IMR-90 (cell line): ENCODE measurements at regions not wholly inside any gene's neighbourhood (a gene's known extent, or its start where the extent isn't known, plus 50 kb on each side); places are given as distances from the start of the nearest gene placed in this dataset.

Experiments used
- ATAC-seq: fragments of 200-7000 bp; cut with Tn5 transposase; 2 replicates; pipeline ENCODE4 v1.9.1; 2020; ENCODE audit warnings: low read depth, mild to moderate bottlenecking, moderate library complexity
- BruUV-seq: library from RNA; stranded (reverse); fragments of 400-500 nt; replicated peaks from 2 replicates; lab custom pipeline; 2021; lab: Mats Ljungman, UMichigan
- CTCF ChIA-PET: fragments of 300-600 bp; formaldehyde crosslinking; extraction: SDS; loops from one replicate; lab custom pipeline; 2021; ENCODE audit warnings: antibody characterized with exemption; lab: Yijun Ruan, JAX
- POLR2A ChIA-PET: fragments of 300-600 bp; sonication (Branson Sonifier 250); formaldehyde crosslinking; loops from one replicate; lab custom pipeline; 2022; ENCODE audit warnings: antibody characterized with exemption; ENCODE audit not compliant: unreplicated experiment; lab: Charles Lee
- DNase-seq: peaks from one replicate; pipeline ENCODE4 v3.0.0; 2013
- H2AFZ ChIP-seq: replicated peaks from 2 replicates; pipeline ENCODE3; 2013; ENCODE audit warnings: low read length, mild to moderate bottlenecking; ENCODE audit not compliant: poor library complexity
- H2AK5ac ChIP-seq: 2 replicates; pipeline ENCODE4 v1.6.1; 2013; ENCODE audit warnings: low read depth, low read length, inconsistent platforms
- H2AK9ac ChIP-seq: replicated peaks from 2 replicates; pipeline ENCODE3; 2013; ENCODE audit warnings: mild to moderate bottlenecking, low read depth, low read length, moderate library complexity; ENCODE audit not compliant: poor library complexity
- H2BK120ac ChIP-seq: 2 replicates; pipeline ENCODE4 v1.6.1; 2013; ENCODE audit warnings: low read depth, low read length, inconsistent platforms
- H2BK15ac ChIP-seq: 3 replicates; pipeline ENCODE4 v1.6.1; 2013; ENCODE audit warnings: low read depth, low read length, inconsistent platforms
- H2BK20ac ChIP-seq: 2 replicates; pipeline ENCODE4 v1.6.1; 2013; ENCODE audit warnings: low read depth, mild to moderate bottlenecking, inconsistent platforms, low read length, moderate library complexity
- H2BK5ac ChIP-seq: 2 replicates; pipeline ENCODE4 v1.6.1; 2013; ENCODE audit warnings: mild to moderate bottlenecking, low read depth, low read length, inconsistent platforms; ENCODE audit not compliant: poor library complexity, severe bottlenecking
- H3K14ac ChIP-seq: replicated peaks from 2 replicates; pipeline ENCODE4 v1.6.1; 2013; ENCODE audit warnings: low read depth, low read length, inconsistent platforms
- H3K18ac ChIP-seq: 2 replicates; pipeline ENCODE4 v1.6.1; 2013; ENCODE audit warnings: low read depth, low read length, control low read depth
- H3K23ac ChIP-seq: 2 replicates; pipeline ENCODE4 v1.6.1; 2013; ENCODE audit warnings: low read depth, low read length, inconsistent platforms
- H3K27ac ChIP-seq: 2 replicates; pipeline ENCODE4 v1.5.1; 2013; ENCODE audit warnings: mild to moderate bottlenecking, control low read depth, low read length; ENCODE audit not compliant: insufficient read depth
- H3K27me3 ChIP-seq: 2 replicates; pipeline ENCODE4 v1.6.1; 2013; ENCODE audit warnings: low read length; ENCODE audit not compliant: control insufficient read depth, insufficient read depth
- H3K36me3 ChIP-seq: 2 replicates; pipeline ENCODE4 v1.6.1; 2013; ENCODE audit warnings: low read length, mixed read lengths; ENCODE audit not compliant: control insufficient read depth, insufficient read depth
- H3K4ac ChIP-seq: 2 replicates; pipeline ENCODE4 v1.6.1; 2013; ENCODE audit warnings: low read depth, low read length, inconsistent platforms
- H3K4me1 ChIP-seq: 2 replicates; pipeline ENCODE4 v1.6.1; 2013; ENCODE audit warnings: low read length, mixed read lengths; ENCODE audit not compliant: control insufficient read depth, insufficient read depth
- H3K4me2 ChIP-seq: 2 replicates; pipeline ENCODE4 v1.6.1; 2013; ENCODE audit warnings: low read depth, mild to moderate bottlenecking, control low read depth, low read length, moderate library complexity
- H3K4me3 ChIP-seq: 2 replicates; pipeline ENCODE4 v1.5.1; 2013; ENCODE audit warnings: low read depth, mild to moderate bottlenecking, control low read depth, low read length, moderate library complexity; ENCODE audit not compliant: insufficient read depth
- H3K56ac ChIP-seq: 2 replicates; pipeline ENCODE4 v1.6.1; 2013; ENCODE audit warnings: low read length, inconsistent platforms; ENCODE audit not compliant: insufficient read depth; ENCODE audit errors: extremely low read depth
- H3K79me1 ChIP-seq, 2 experiments: 2 replicates each; pipeline ENCODE4 v1.6.1; 2013; ENCODE audit warnings: low read length in 2 of 2, inconsistent platforms in 1 of 2, low read depth in 1 of 2
- H3K9ac ChIP-seq: 2 replicates; pipeline ENCODE4 v1.6.1; 2013; ENCODE audit warnings: low read depth, low read length, control low read depth
- H3K9me1 ChIP-seq: 2 replicates; pipeline ENCODE4 v1.6.1; 2013; ENCODE audit warnings: low read length, inconsistent platforms; ENCODE audit not compliant: insufficient read depth
- H3K9me3 ChIP-seq: 2 replicates; pipeline ENCODE4 v1.6.1; 2013; ENCODE audit warnings: low read length; ENCODE audit not compliant: control insufficient read depth, insufficient read depth
- H4K20me1 ChIP-seq: 2 replicates; pipeline ENCODE4 v1.6.1; 2013; ENCODE audit warnings: low read length, inconsistent platforms; ENCODE audit not compliant: insufficient read depth
- H4K5ac ChIP-seq: 2 replicates; pipeline ENCODE4 v1.6.1; 2013; ENCODE audit warnings: mild to moderate bottlenecking, low read depth, low read length, control low read depth
- H4K8ac ChIP-seq, 2 experiments: 2 replicates each; pipeline ENCODE4 v1.6.1; 2013; ENCODE audit warnings: low read depth in 2 of 2, low read length in 2 of 2, control low read depth in 1 of 2, inconsistent platforms in 1 of 2
- H4K91ac ChIP-seq: 2 replicates; pipeline ENCODE4 v1.6.1; 2013; ENCODE audit warnings: low read depth, low read length, inconsistent platforms; ENCODE audit not compliant: insufficient read depth
- FOS ChIP-seq: fragments of 150-350 bp; IDR thresholded peaks from 2 replicates; pipeline ENCODE4 v1.6.1; 2016; ENCODE audit warnings: low read depth, low read length
- MAFK ChIP-seq: IDR thresholded peaks from 2 replicates; pipeline ENCODE4 v1.6.1; 2012; ENCODE audit warnings: low read depth, low read length, improper control_type of control experiment
- POLR2A ChIP-seq: IDR thresholded peaks from 2 replicates; pipeline ENCODE4 v1.6.1; 2012; ENCODE audit warnings: mild to moderate bottlenecking, low read depth, low read length
- RFX5 ChIP-seq: IDR thresholded peaks from 2 replicates; pipeline ENCODE4 v1.8.0; 2012; ENCODE audit warnings: low read depth, mild to moderate bottlenecking, low read length, moderate library complexity
- WGBS, 2 experiments: methylation state at CpG; one replicate each; pipeline versions ENCODE4 v1.1.5 to v1.1.7; 2013; ENCODE audit warnings: missing lambda C conversion rate in 2 of 2; ENCODE audit not compliant: insufficient read length in 1 of 2; ENCODE audit errors: extremely low coverage in 2 of 2; 5-methylcytosine and 5-hydroxymethylcytosine counted together
- dilution Hi-C: fragments of 300-500 bp; cut with HindIII; formaldehyde crosslinking; loops from one replicate; pipeline ENCODE4 v1.14.3; 2018; ENCODE audit warnings: low sequenced_read_pairs; ENCODE audit not compliant: unreplicated experiment
- in situ Hi-C: fragments of 300-500 bp; cut with MboI; formaldehyde crosslinking; loops from 3 replicates; pipeline ENCODE4 v1.14.3; 2019; ENCODE audit warnings: low sequenced_read_pairs, inconsistent platforms, mixed read lengths
- intact Hi-C: fragments of 100-400 bp; cut with micrococcal nuclease; formaldehyde crosslinking; loops from 2 replicates; pipeline ENCODE4 v1.10.0; 2022

DNA sequence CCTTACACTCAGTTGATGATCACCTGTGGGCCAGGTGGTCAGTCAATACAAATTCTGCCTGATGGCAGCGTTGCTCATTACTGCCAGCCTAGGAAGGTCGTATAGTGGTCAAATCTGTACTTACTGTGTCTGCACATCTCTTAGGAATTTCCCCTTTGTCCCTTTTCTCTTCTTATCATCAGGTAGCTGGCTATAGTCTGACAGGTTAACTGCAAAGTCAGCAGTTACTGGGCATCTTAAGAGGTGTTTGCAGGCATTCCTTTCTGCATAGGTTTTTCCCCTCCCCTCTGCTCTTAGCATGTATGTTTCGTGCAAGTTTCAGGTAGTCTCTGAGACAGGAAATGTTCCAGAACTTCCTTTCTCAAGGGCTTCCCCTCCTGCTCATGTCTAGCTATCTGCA, 298.7 kb downstream of the LRRIQ3 start:
- Histone ChIP-seq H3K23ac (no peak overlapping the region), H2AK9ac (no peak overlapping the region), H3K4me1 (no peaks in the 10 kb centered on the region), H4K8ac (no peak overlapping the region), H3K56ac (no peak overlapping the region), H2AK5ac (no peak overlapping the region), H3K18ac (no peak overlapping the region), H3K79me1 (no peaks in the 10 kb centered on the region), H3K9me3 (no peaks in the 10 kb centered on the region), H3K9ac (no peak overlapping the region), H3K27me3 (no peaks in the 10 kb centered on the region), H3K9me1 (no peaks in the 10 kb centered on the region), H3K4me3 (no peak overlapping the region), H4K20me1 (no peaks in the 10 kb centered on the region), H3K27ac (no peak overlapping the region), H4K5ac (no peak overlapping the region), H4K91ac (no peak overlapping the region), H3K14ac (no peak overlapping the region), H2BK5ac (no peak overlapping the region), H3K4me2 (no peak overlapping the region), H2BK20ac (no peak overlapping the region), H2AFZ (no peak overlapping the region), H3K4ac (no peak overlapping the region), H2BK15ac (no peak overlapping the region), H2BK120ac (no peak overlapping the region), H3K36me3 (no peaks in the 10 kb centered on the region)
- no peak for DNase-seq
- ChIA-PET CTCF (no interaction called here), POLR2A (no interaction called here)
- no peak for TF ChIP-seq FOS
- peak; percentile 82 for TF ChIP-seq MAFK
- no peak for TF ChIP-seq POLR2A
- TF ChIP-seq RFX5 = no peak
- dilution Hi-C loops = no loop called here
- ATAC-seq = no peak
- WGBS, 2 experiments = no CpG with 5 or more reads among the region's 3 CpGs
- in situ Hi-C loops = no loop called here
- intact Hi-C loops = no loop called here
- BruUV-seq = no TSS peak
